ENCODE measurements at regions not wholly inside any gene's neighbourhood (a gene's known extent, or its start where the extent isn't known, plus 50 kb on each side); places are given as distances from the start of the nearest gene placed in this dataset.

- no peak overlapping the region for H3K4me3 ChIP-seq
Observed at GRCh38 chr4:149972407-149972806, 105.8 kb upstream of the DCLK2 start.

GRCh38 chr4:149973181-149973580 lies 105.1 kb upstream of the DCLK2 start:
- no peak for DNase-seq
- no peak overlapping the region for H3K27ac ChIP-seq
- H3K27me3 ChIP-seq = no peaks in the 10 kb centered on the region
- TF ChIP-seq, protein P1, sequence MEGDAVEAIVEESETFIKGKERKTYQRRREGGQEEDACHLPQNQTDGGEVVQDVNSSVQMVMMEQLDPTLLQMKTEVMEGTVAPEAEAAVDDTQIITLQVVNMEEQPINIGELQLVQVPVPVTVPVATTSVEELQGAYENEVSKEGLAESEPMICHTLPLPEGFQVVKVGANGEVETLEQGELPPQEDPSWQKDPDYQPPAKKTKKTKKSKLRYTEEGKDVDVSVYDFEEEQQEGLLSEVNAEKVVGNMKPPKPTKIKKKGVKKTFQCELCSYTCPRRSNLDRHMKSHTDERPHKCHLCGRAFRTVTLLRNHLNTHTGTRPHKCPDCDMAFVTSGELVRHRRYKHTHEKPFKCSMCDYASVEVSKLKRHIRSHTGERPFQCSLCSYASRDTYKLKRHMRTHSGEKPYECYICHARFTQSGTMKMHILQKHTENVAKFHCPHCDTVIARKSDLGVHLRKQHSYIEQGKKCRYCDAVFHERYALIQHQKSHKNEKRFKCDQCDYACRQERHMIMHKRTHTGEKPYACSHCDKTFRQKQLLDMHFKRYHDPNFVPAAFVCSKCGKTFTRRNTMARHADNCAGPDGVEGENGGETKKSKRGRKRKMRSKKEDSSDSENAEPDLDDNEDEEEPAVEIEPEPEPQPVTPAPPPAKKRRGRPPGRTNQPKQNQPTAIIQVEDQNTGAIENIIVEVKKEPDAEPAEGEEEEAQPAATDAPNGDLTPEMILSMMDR (IDR thresholded peaks at IDR 0.05) = no peak
- H3K4me3 ChIP-seq = no peak overlapping the region
- no peaks in the 10 kb centered on the region for H3K36me3 ChIP-seq
- H3K9me3 ChIP-seq = no peaks in the 10 kb centered on the region
- intact Hi-C loops (cut with DNase I) = no loop called here
- no peak overlapping the region for H3K9ac ChIP-seq (ENCODE audit: low read depth in 2 of 2, low read length in 2 of 2)
- H3K4me1 ChIP-seq = no peaks in the 10 kb centered on the region

More at GRCh38 chr4:149972407-149972806, 105.8 kb upstream of the DCLK2 start:
- H3K36me3 ChIP-seq = no peaks in the 10 kb centered on the region
- DNase-seq = no peak
- intact Hi-C loops (cut with DNase I) = no loop called here
- H3K9me3 ChIP-seq = no peaks in the 10 kb centered on the region
- H3K9ac ChIP-seq (ENCODE audit: low read depth in 2 of 2, low read length in 2 of 2) = no peak overlapping the region
- H3K27ac ChIP-seq = no peak overlapping the region
- H3K4me1 ChIP-seq = no peaks in the 10 kb centered on the region
- no peaks in the 10 kb centered on the region for H3K27me3 ChIP-seq
- TF ChIP-seq, protein P1 (IDR thresholded peaks at IDR 0.05) = no peak

GRCh38 chr4:149975172-149975571 lies 103.1 kb upstream of the DCLK2 start:
- H3K9ac ChIP-seq (ENCODE audit: low read depth in 2 of 2, low read length in 2 of 2) = no peak overlapping the region
- no peak overlapping the region for H3K4me3 ChIP-seq
- TF ChIP-seq, protein P1 (IDR thresholded peaks at IDR 0.05) = no peak
- no peak overlapping the region for H3K27ac ChIP-seq
- intact Hi-C loops (cut with DNase I) = no loop called here
- no peak for DNase-seq
- no peaks in the 10 kb centered on the region for H3K27me3 ChIP-seq
- H3K9me3 ChIP-seq = no peaks in the 10 kb centered on the region
- no peaks in the 10 kb centered on the region for H3K36me3 ChIP-seq
- H3K4me1 ChIP-seq = no peaks in the 10 kb centered on the region

DNA sequence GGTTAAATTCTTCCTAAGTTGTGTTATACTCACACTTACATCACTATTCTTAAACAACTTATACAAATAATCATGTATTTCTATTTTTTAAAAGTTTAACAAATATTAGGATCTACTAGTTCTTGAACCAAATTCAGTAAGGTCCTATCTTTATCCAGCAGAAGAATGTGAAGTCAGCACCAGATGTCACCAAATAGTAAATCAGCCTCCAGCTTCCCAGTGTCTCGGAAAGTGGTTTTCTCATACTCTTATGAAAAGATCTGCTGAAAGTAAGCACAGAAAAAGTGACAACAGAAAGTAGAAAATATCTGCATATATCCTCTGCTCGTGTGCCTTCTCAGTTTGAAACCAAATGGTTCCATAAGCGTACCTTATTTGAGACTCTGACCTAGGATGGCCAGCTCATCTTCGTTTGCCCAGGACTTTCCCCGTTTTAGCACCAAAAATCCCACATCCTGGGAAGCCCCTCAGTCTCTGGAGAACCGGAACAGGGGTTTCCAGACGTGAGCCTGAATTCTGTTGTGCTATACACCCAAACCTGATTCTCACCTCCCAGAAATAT lies 98.0 kb upstream of the DCLK2 start:
- intact Hi-C loops (cut with DNase I) = no loop called here
- DNase-seq = no peak
- no peaks in the 10 kb centered on the region for H3K4me1 ChIP-seq
- TF ChIP-seq, protein P1 (IDR thresholded peaks at IDR 0.05) = no peak
- H3K4me3 ChIP-seq = no peak overlapping the region
- H3K9me3 ChIP-seq = no peaks in the 10 kb centered on the region
- H3K9ac ChIP-seq (ENCODE audit: low read depth in 2 of 2, low read length in 2 of 2) = no peak overlapping the region
- H3K36me3 ChIP-seq = no peaks in the 10 kb centered on the region
- H3K27me3 ChIP-seq = no peaks in the 10 kb centered on the region
- no peak overlapping the region for H3K27ac ChIP-seq

GRCh38 chr4:149980941-149981340 lies 97.3 kb upstream of the DCLK2 start:
- Histone ChIP-seq H3K9ac (ENCODE audit: low read depth in 2 of 2, low read length in 2 of 2) (no peak overlapping the region), H3K9me3 (no peaks in the 10 kb centered on the region), H3K4me3 (no peak overlapping the region), H3K4me1 (no peaks in the 10 kb centered on the region), H3K36me3 (no peaks in the 10 kb centered on the region), H3K27ac (no peak overlapping the region), H3K27me3 (no peaks in the 10 kb centered on the region)
- peak; percentile 71 for DNase-seq
- TF ChIP-seq, protein P1 (IDR thresholded peaks at IDR 0.05) = peak; percentile 78
- intact Hi-C loops (cut with DNase I) = no loop called here
